OCI-LY1 (cell line): ENCODE measurements at regions not wholly inside any gene's neighbourhood (a gene's known extent, or its start where the extent isn't known, plus 50 kb on each side); places are given as distances from the start of the nearest gene placed in this dataset.

Source experiments
- EZH2 ChIP-seq: fragments of 200-600 bp; sonication (generic), shearing (Covaris generic); IDR thresholded peaks from 2 replicates; pipeline ENCODE4 v1.8.0; 2017; ENCODE audit warnings: borderline replicate concordance, mixed run types, mild to moderate bottlenecking, antibody characterized with exemption, low read length, moderate library complexity, mixed read lengths
- TF ChIP-seq, protein P1 (sequence below): fragments of 200-600 bp; sonication (generic), shearing (Covaris generic); IDR thresholded peaks from 2 replicates; pipeline ENCODE4 v1.5.1; 2017; ENCODE audit warnings: mild to moderate bottlenecking, antibody characterized with exemption, low read length, moderate library complexity, mixed read lengths

DNA sequence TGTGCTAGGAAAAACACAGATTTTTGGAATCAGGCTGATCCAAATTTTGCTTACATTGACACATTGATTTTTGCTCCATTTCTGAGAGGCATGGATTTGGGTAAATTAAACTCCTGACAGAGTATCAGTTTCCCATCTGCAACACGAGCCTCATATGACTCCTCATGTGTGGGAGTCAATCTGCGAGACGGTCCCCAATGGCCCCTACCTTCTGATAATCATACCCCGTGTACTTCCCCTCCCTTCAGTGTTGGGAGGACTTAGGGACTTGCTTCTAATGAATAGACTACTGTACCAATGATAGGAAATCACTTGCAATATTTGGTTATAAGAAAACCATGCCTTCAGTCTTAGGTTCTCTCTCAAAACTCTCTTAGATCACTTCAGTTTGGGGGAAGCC, 302.7 kb downstream of the ETS1 start:
- TF ChIP-seq, protein P1, sequence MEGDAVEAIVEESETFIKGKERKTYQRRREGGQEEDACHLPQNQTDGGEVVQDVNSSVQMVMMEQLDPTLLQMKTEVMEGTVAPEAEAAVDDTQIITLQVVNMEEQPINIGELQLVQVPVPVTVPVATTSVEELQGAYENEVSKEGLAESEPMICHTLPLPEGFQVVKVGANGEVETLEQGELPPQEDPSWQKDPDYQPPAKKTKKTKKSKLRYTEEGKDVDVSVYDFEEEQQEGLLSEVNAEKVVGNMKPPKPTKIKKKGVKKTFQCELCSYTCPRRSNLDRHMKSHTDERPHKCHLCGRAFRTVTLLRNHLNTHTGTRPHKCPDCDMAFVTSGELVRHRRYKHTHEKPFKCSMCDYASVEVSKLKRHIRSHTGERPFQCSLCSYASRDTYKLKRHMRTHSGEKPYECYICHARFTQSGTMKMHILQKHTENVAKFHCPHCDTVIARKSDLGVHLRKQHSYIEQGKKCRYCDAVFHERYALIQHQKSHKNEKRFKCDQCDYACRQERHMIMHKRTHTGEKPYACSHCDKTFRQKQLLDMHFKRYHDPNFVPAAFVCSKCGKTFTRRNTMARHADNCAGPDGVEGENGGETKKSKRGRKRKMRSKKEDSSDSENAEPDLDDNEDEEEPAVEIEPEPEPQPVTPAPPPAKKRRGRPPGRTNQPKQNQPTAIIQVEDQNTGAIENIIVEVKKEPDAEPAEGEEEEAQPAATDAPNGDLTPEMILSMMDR: no peak
- TF ChIP-seq EZH2: no peak
